Uterus (tissue), 3 donors: ENCODE measurements at regions not wholly inside any gene's neighbourhood (a gene's known extent, or its start where the extent isn't known, plus 50 kb on each side); places are given as distances from the start of the nearest gene placed in this dataset.

Experiments used
- DNase-seq, 2 donors: peaks; one replicate each; pipeline ENCODE4 v3.0.0-alpha.2; 2019 to 2020
- H3K27ac ChIP-seq, 2 donors: fragments of 200-600 bp; sonication (generic); 1 replicate in 1 of 2; 2 replicates in 1 of 2; pipeline ENCODE4 v1.5.1; 2016 to 2018
- H3K27me3 ChIP-seq, 2 donors: fragments of 200-600 bp; sonication (generic); one replicate each; pipeline ENCODE4 v1.5.1; 2018 to 2019; ENCODE audit warnings: control low read depth in 1 of 2
- H3K36me3 ChIP-seq, 2 donors: fragments of 200-600 bp; sonication (generic); one replicate each; pipeline ENCODE4 v1.5.1; 2019; ENCODE audit warnings: control low read depth in 1 of 2
- H3K4me1 ChIP-seq, 2 donors: fragments of 200-600 bp; sonication (generic); one replicate each; pipeline ENCODE4 v1.5.1; 2018 to 2019; ENCODE audit warnings: control low read depth in 1 of 2
- H3K4me3 ChIP-seq, 2 donors: fragments of 200-600 bp; sonication (generic); 1 replicate in 1 of 2; 2 replicates in 1 of 2; pipeline ENCODE4 v1.5.1; 2018 to 2019; ENCODE audit warnings: mild to moderate bottlenecking in 1 of 2
- H3K9me3 ChIP-seq, 2 donors: fragments of 200-600 bp; sonication (generic); one replicate each; pipeline ENCODE4 v1.5.1; 2019; ENCODE audit warnings: control low read depth in 1 of 2
- CTCF ChIP-seq, 4 experiments: fragments of 200-600 bp in 2 of 4; fragments of 450-650 bp in 2 of 4; sonication (generic) in 2 of 4; IDR thresholded peaks; one replicate each; pipeline ENCODE4 v1.5.1; 2016 to 2019; ENCODE audit warnings: antibody characterized with exemption in 4 of 4, mild to moderate bottlenecking in 2 of 4, moderate library complexity in 1 of 4
- POLR2A ChIP-seq, 2 donors: fragments of 450-650 bp; IDR thresholded peaks; one replicate each; pipeline ENCODE4 v1.6.1; 2016; ENCODE audit warnings: antibody characterized with exemption in 2 of 2, mild to moderate bottlenecking in 1 of 2, moderate library complexity in 1 of 2
- intact Hi-C: fragments of 100-400 bp; cut with DNase I; formaldehyde crosslinking; loops from one replicate; pipeline ENCODE4 v1.15.1; 2023; ENCODE audit warnings: low total_unique reads
- donor health status: DM: yes; HTN: yes; CAD: no.

- no peak for TF ChIP-seq CTCF (IDR thresholded peaks at IDR 0.05)
- TF ChIP-seq POLR2A (IDR thresholded peaks at IDR 0.05): no peak
- Histone ChIP-seq H3K36me3 (no peaks in the 10 kb centered on the region), H3K9me3 (no peaks in the 10 kb centered on the region), H3K27me3 (no peaks in the 10 kb centered on the region), H3K4me1 (no peaks in the 10 kb centered on the region), H3K27ac (no peak overlapping the region), H3K4me3 (no peak overlapping the region)
- intact Hi-C loops: no loop called here
- DNase-seq: no peak
These were observed 55.0 kb upstream of the DUSP5 start for GRCh38 chr10:110442746-110443145.

- Histone ChIP-seq H3K4me3 (no peak overlapping the region), H3K9me3 (no peaks in the 10 kb centered on the region), H3K27ac (no peak overlapping the region), H3K27me3 (no peaks in the 10 kb centered on the region), H3K4me1 (no peaks in the 10 kb centered on the region), H3K36me3 (no peaks in the 10 kb centered on the region)
- DNase-seq: no peak
- no peak for TF ChIP-seq CTCF (IDR thresholded peaks at IDR 0.05)
- no peak for TF ChIP-seq POLR2A (IDR thresholded peaks at IDR 0.05)
- intact Hi-C loops: no loop called here
These were observed 54.3 kb upstream of the DUSP5 start for GRCh38 chr10:110443239-110444003.

- intact Hi-C loops: no loop called here
- Histone ChIP-seq H3K27ac (no peak overlapping the region), H3K9me3 (no peaks in the 10 kb centered on the region), H3K27me3 (no peaks in the 10 kb centered on the region), H3K4me3 (no peak overlapping the region), H3K36me3 (no peaks in the 10 kb centered on the region), H3K4me1 (no peaks in the 10 kb centered on the region)
- TF ChIP-seq CTCF (IDR thresholded peaks at IDR 0.05) (no peak), POLR2A (IDR thresholded peaks at IDR 0.05) (no peak)
- DNase-seq: no peak
These were observed 53.7 kb upstream of the DUSP5 start for GRCh38 chr10:110444004-110444337.

GRCh38 chr10:110445871-110446270 is 51.8 kb upstream of the DUSP5 start:
- H3K9me3 ChIP-seq: no peaks in the 10 kb centered on the region
- no peak for DNase-seq
- intact Hi-C loops: no loop called here
- no peak overlapping the region for H3K4me3 ChIP-seq
- no peaks in the 10 kb centered on the region for H3K4me1 ChIP-seq
- H3K36me3 ChIP-seq: no peaks in the 10 kb centered on the region
- H3K27ac ChIP-seq: no peak overlapping the region
- TF ChIP-seq CTCF (IDR thresholded peaks at IDR 0.05) (no peak), POLR2A (IDR thresholded peaks at IDR 0.05) (no peak)
- no peaks in the 10 kb centered on the region for H3K27me3 ChIP-seq

GRCh38 chr10:110446277-110446676 is 51.4 kb upstream of the DUSP5 start:
- Histone ChIP-seq H3K4me1 (no peaks in the 10 kb centered on the region), H3K4me3 (no peak overlapping the region), H3K27ac (no peak overlapping the region), H3K27me3 (no peaks in the 10 kb centered on the region), H3K9me3 (no peaks in the 10 kb centered on the region), H3K36me3 (no peaks in the 10 kb centered on the region)
- intact Hi-C loops: no loop called here
- no peak for TF ChIP-seq POLR2A (IDR thresholded peaks at IDR 0.05)
- TF ChIP-seq CTCF (IDR thresholded peaks at IDR 0.05): no peak
- no peak for DNase-seq
